ENCODE measurements at regions not wholly inside any gene's neighbourhood (a gene's known extent, or its start where the extent isn't known, plus 50 kb on each side); places are given as distances from the start of the nearest gene placed in this dataset.

DNA sequence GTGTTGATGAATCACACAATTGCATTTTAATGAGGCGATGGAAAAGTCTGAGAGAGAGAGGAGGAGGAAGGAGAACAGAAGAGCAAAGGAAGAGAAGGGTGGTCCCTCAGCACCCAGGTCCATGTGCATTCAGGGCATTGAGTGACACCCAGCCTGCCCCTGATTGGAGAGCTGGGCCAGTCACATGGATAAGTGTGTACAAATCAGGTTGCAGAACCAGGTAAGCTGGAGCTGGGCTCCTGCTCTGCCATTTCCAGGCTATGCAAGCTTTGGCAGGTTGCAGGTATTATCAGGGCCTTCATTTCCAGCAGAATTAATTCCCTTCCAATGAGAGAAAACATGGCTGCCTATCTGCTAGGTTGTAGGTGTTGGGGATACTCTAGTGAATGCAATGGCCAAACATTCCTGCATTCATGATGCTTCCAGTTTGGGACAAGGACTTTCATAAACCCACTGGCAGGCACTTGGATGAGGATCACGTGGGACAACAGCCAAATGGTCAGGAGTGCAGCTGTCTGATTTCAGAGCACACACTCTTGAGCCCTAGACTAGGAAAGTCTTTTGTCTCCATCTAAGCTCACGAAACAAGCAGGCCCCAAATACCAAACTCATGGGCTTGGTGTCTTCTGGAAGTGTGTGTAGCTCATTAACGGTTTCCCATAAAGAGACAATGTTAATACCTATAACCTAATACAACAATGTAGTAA, 577.9 kb upstream of the CDH5 start:
- TF ChIP-seq, protein P1, sequence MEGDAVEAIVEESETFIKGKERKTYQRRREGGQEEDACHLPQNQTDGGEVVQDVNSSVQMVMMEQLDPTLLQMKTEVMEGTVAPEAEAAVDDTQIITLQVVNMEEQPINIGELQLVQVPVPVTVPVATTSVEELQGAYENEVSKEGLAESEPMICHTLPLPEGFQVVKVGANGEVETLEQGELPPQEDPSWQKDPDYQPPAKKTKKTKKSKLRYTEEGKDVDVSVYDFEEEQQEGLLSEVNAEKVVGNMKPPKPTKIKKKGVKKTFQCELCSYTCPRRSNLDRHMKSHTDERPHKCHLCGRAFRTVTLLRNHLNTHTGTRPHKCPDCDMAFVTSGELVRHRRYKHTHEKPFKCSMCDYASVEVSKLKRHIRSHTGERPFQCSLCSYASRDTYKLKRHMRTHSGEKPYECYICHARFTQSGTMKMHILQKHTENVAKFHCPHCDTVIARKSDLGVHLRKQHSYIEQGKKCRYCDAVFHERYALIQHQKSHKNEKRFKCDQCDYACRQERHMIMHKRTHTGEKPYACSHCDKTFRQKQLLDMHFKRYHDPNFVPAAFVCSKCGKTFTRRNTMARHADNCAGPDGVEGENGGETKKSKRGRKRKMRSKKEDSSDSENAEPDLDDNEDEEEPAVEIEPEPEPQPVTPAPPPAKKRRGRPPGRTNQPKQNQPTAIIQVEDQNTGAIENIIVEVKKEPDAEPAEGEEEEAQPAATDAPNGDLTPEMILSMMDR (conservative IDR thresholded peaks at IDR 0.05; ENCODE audit: low read length): no peak
- TF ChIP-seq EZH2phosphoT487 (IDR thresholded peaks at IDR 0.05; ENCODE audit: borderline replicate concordance, low read depth, low read length): no peak
